OCI-LY3 (cell line): ENCODE measurements at regions not wholly inside any gene's neighbourhood (a gene's known extent, or its start where the extent isn't known, plus 50 kb on each side); places are given as distances from the start of the nearest gene placed in this dataset.

Experiments
- EZH2phosphoT487 ChIP-seq: fragments of 200-600 bp; shearing (Covaris generic); IDR thresholded peaks from 2 replicates; pipeline ENCODE4 v1.6.1; 2018; ENCODE audit warnings: antibody characterized with exemption, mixed run types, low read depth
- TF ChIP-seq, protein P1 (sequence below): fragments of 200-600, 300-600 bp; sonication (generic); IDR thresholded peaks from 2 replicates; pipeline ENCODE4 v1.5.1; 2014; ENCODE audit warnings: antibody characterized with exemption, low read length, low read depth

DNA sequence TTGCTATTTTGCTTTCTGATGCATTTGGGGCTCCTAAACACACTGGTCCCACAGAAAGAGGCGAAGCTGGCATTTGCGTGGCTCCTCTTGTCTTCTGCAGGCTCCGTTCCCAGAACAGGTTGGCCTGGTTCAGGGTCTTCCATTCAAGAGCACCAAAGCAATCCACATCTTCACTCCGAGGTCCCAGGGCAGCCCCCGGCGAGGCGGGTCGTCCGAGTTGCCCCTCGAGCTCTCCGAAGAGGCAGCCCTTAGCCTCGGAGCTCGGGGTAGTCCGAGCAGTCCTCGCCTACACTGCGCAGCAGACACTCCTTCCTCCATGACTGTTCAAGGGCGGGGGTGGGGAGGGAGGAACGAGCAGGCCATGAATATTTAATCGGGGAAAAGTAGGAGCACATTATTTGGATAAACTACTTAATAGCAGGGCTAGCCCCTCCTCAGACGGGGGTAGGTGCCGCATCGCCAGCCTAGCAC is 321.3 kb downstream of the BLID start:
- TF ChIP-seq, protein P1, sequence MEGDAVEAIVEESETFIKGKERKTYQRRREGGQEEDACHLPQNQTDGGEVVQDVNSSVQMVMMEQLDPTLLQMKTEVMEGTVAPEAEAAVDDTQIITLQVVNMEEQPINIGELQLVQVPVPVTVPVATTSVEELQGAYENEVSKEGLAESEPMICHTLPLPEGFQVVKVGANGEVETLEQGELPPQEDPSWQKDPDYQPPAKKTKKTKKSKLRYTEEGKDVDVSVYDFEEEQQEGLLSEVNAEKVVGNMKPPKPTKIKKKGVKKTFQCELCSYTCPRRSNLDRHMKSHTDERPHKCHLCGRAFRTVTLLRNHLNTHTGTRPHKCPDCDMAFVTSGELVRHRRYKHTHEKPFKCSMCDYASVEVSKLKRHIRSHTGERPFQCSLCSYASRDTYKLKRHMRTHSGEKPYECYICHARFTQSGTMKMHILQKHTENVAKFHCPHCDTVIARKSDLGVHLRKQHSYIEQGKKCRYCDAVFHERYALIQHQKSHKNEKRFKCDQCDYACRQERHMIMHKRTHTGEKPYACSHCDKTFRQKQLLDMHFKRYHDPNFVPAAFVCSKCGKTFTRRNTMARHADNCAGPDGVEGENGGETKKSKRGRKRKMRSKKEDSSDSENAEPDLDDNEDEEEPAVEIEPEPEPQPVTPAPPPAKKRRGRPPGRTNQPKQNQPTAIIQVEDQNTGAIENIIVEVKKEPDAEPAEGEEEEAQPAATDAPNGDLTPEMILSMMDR: no peak
- TF ChIP-seq EZH2phosphoT487: no peak
